Astrocyte (in vitro differentiated cells and primary cell): ENCODE measurements at regions not wholly inside any gene's neighbourhood (a gene's known extent, or its start where the extent isn't known, plus 50 kb on each side); places are given as distances from the start of the nearest gene placed in this dataset.

Experiments
- EZH2 ChIP-seq: IDR thresholded peaks from 2 replicates; pipeline ENCODE4 v1.6.1; 2012; ENCODE audit warnings: mild to moderate bottlenecking, low read length, inconsistent platforms; ENCODE audit not compliant: insufficient read depth
- TF ChIP-seq, protein P1 (sequence below): IDR thresholded peaks from 2 replicates; pipeline ENCODE4 v1.5.1; 2011; ENCODE audit warnings: low read depth, mild to moderate bottlenecking, inconsistent platforms, low read length, moderate library complexity; ENCODE audit not compliant: insufficient read depth

GRCh38 chr16:73536931-73537330 lies 489.0 kb upstream of the ZFHX3 start:
- TF ChIP-seq, protein P1, sequence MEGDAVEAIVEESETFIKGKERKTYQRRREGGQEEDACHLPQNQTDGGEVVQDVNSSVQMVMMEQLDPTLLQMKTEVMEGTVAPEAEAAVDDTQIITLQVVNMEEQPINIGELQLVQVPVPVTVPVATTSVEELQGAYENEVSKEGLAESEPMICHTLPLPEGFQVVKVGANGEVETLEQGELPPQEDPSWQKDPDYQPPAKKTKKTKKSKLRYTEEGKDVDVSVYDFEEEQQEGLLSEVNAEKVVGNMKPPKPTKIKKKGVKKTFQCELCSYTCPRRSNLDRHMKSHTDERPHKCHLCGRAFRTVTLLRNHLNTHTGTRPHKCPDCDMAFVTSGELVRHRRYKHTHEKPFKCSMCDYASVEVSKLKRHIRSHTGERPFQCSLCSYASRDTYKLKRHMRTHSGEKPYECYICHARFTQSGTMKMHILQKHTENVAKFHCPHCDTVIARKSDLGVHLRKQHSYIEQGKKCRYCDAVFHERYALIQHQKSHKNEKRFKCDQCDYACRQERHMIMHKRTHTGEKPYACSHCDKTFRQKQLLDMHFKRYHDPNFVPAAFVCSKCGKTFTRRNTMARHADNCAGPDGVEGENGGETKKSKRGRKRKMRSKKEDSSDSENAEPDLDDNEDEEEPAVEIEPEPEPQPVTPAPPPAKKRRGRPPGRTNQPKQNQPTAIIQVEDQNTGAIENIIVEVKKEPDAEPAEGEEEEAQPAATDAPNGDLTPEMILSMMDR = no peak
- TF ChIP-seq EZH2 = no peak
